Stomach (tissue), 8 donors: ENCODE measurements at regions not wholly inside any gene's neighbourhood (a gene's known extent, or its start where the extent isn't known, plus 50 kb on each side); places are given as distances from the start of the nearest gene placed in this dataset.

Experiments used
- DNase-seq, 2 donors: peaks; one replicate each; pipeline versions ENCODE4 v3.0.0 to v3.0.0-alpha.2; 2013 to 2019
- H3K27ac ChIP-seq, 5 donors: fragments of 200-600 bp in 4 of 5; sonication (generic) in 4 of 5; one replicate each; pipeline ENCODE4 v1.5.1; 2013 to 2019; ENCODE audit warnings: mild to moderate bottlenecking in 1 of 5, moderate library complexity in 1 of 5
- H3K27me3 ChIP-seq, 3 donors: fragments of 200-600 bp; sonication (generic); one replicate each; pipeline ENCODE4 v1.5.1; 2017 to 2019; ENCODE audit warnings: mixed run types in 1 of 3
- H3K36me3 ChIP-seq, 4 donors: fragments of 200-600 bp; sonication (generic); 1 replicate in 3 of 4; 2 replicates in 1 of 4; pipeline ENCODE4 v1.5.1; 2016 to 2019
- H3K4me1 ChIP-seq, 4 donors: fragments of 200-600 bp; sonication (generic); one replicate each; pipeline ENCODE4 v1.5.1; 2016 to 2019
- H3K4me3 ChIP-seq, 4 donors: fragments of 200-600 bp; sonication (generic) in 3 of 4; one replicate each; pipeline ENCODE4 v1.5.1; 2016 to 2019; ENCODE audit warnings: mild to moderate bottlenecking in 1 of 4
- H3K9me3 ChIP-seq, 4 donors: fragments of 200-600 bp; sonication (generic); one replicate each; pipeline ENCODE4 v1.5.1; 2016 to 2019
- EP300 ChIP-seq: sonication (generic); formaldehyde crosslinking; IDR thresholded peaks from one replicate; pipeline ENCODE4 v1.6.1; 2017; ENCODE audit warnings: antibody characterized with exemption
- POLR2A ChIP-seq, 4 donors: fragments of 450-650 bp; IDR thresholded peaks; one replicate each; pipeline ENCODE4 v1.6.1; 2016; ENCODE audit warnings: antibody characterized with exemption in 4 of 4, control low read depth in 2 of 4, mild to moderate bottlenecking in 1 of 4, moderate library complexity in 1 of 4
- POLR2AphosphoS5 ChIP-seq, 3 donors: sonication (generic); formaldehyde crosslinking; IDR thresholded peaks; one replicate each; pipeline ENCODE4 v1.6.1; 2016; ENCODE audit warnings: antibody characterized with exemption in 3 of 3
- WGBS, 5 donors: extraction: QIAGEN DNeasy Blood & Tissue Kit in 3 of 5; methylation state at CpG; one replicate each; pipeline versions ENCODE4 v1.1.5 to v1.1.7; 2013 to 2018; 5-methylcytosine and 5-hydroxymethylcytosine counted together
- intact Hi-C: fragments of 100-400 bp; cut with DNase I; formaldehyde crosslinking; loops from one replicate; pipeline ENCODE4 v1.15.1; 2023; ENCODE audit warnings: low total_unique reads
- TF ChIP-seq, protein P1 (sequence below), 7 experiments: fragments of 450-650 bp in 4 of 7; fragments of 200-600 bp in 3 of 7; sonication (generic) in 3 of 7; IDR thresholded peaks; one replicate each; pipeline ENCODE4 v1.5.1; 2016 to 2019; ENCODE audit warnings: antibody characterized with exemption in 7 of 7, control low read depth in 2 of 7, mild to moderate bottlenecking in 1 of 7
- donor health status: healthy with polysubstance abuse.
- donor health status: Bipolar disorder and iron deficiency.
- donor health status: healthy.

GRCh38 chr2:235270956-235271355 is 222.9 kb upstream of the AGAP1 start:
- no peaks in the 10 kb centered on the region for H3K36me3 ChIP-seq
- TF ChIP-seq POLR2AphosphoS5 (IDR thresholded peaks at IDR 0.05) = no peak
- TF ChIP-seq POLR2A (IDR thresholded peaks at IDR 0.05) = no peak
- TF ChIP-seq, protein P1, sequence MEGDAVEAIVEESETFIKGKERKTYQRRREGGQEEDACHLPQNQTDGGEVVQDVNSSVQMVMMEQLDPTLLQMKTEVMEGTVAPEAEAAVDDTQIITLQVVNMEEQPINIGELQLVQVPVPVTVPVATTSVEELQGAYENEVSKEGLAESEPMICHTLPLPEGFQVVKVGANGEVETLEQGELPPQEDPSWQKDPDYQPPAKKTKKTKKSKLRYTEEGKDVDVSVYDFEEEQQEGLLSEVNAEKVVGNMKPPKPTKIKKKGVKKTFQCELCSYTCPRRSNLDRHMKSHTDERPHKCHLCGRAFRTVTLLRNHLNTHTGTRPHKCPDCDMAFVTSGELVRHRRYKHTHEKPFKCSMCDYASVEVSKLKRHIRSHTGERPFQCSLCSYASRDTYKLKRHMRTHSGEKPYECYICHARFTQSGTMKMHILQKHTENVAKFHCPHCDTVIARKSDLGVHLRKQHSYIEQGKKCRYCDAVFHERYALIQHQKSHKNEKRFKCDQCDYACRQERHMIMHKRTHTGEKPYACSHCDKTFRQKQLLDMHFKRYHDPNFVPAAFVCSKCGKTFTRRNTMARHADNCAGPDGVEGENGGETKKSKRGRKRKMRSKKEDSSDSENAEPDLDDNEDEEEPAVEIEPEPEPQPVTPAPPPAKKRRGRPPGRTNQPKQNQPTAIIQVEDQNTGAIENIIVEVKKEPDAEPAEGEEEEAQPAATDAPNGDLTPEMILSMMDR (IDR thresholded peaks at IDR 0.05) = no peak
- no peak for TF ChIP-seq EP300
- H3K4me1 ChIP-seq = no peaks in the 10 kb centered on the region
- intact Hi-C loops = no loop called here
- H3K27me3 ChIP-seq = peaks cover 0 to 14% (median 0%) of the 10 kb centered on the region in 3 donors
- no peak overlapping the region for H3K27ac ChIP-seq
- no peak for DNase-seq
- H3K4me3 ChIP-seq = no peak overlapping the region
- no peaks in the 10 kb centered on the region for H3K9me3 ChIP-seq
- WGBS, 5 donors = 55 to 85% (median 77%) methylated on average over 4 of the region's 4 CpGs

DNA sequence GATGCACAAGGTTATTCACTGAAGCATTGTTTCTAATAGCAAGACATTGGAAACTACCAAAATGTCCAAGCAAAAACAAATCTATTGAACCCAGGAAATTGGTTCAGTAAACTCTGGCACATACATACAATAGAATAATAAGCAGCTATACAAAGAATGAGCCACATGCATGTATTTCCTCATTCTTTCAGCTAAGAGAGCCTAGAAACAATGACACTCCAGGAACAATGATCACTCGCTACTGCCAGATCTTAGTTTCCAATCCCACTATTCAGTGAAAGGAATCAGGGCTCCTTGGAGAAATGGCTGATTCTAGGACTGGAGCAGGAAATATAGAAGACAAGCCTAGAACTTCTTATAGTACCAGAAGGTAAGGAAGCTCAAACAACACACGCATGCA is 221.9 kb upstream of the AGAP1 start:
- H3K27ac ChIP-seq = no peak overlapping the region
- WGBS, 5 donors = 69 to 83% (median 72%) methylated on average over 2 of the region's 2 CpGs
- H3K9me3 ChIP-seq = no peaks in the 10 kb centered on the region
- TF ChIP-seq POLR2A (IDR thresholded peaks at IDR 0.05) (no peak), EP300 (no peak), POLR2AphosphoS5 (IDR thresholded peaks at IDR 0.05) (no peak)
- TF ChIP-seq, protein P1 (IDR thresholded peaks at IDR 0.05) = no peak
- H3K36me3 ChIP-seq = no peaks in the 10 kb centered on the region
- intact Hi-C loops = no loop called here
- H3K4me1 ChIP-seq = no peaks in the 10 kb centered on the region
- DNase-seq = no peak
- H3K4me3 ChIP-seq = no peak overlapping the region
- H3K27me3 ChIP-seq = peaks cover 0 to 8% (median 0%) of the 10 kb centered on the region in 3 donors

DNA sequence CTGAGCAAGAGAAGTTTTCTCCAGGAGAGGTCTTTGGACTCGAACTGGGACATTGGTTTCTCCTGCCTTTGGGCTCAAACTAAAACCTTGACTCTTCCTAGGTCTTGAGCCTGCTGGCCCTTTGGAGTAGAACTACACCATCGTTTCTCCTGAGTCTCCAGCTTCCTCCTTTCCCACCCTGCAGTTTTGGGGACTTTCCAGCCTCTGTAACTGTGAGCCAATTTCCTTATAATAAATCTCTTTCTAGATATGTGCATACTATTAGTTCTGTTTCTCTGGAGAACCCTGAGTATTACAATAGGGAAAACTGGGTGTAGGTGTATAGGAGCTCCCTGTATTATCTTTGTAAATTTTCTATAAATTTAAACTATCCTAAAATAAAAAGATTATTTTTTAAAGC is 219.8 kb upstream of the AGAP1 start:
- H3K27ac ChIP-seq = no peak overlapping the region
- intact Hi-C loops = no loop called here
- H3K9me3 ChIP-seq = no peaks in the 10 kb centered on the region
- H3K36me3 ChIP-seq = no peaks in the 10 kb centered on the region
- TF ChIP-seq POLR2A (IDR thresholded peaks at IDR 0.05) = no peak
- no peak for TF ChIP-seq POLR2AphosphoS5 (IDR thresholded peaks at IDR 0.05)
- TF ChIP-seq, protein P1 (IDR thresholded peaks at IDR 0.05) = no peak
- no peak for TF ChIP-seq EP300
- DNase-seq = no peak
- no peak overlapping the region for H3K4me3 ChIP-seq
- H3K27me3 ChIP-seq = peaks cover 0 to 8% (median 0%) of the 10 kb centered on the region in 3 donors
- no peaks in the 10 kb centered on the region for H3K4me1 ChIP-seq
- WGBS, 5 donors = 40 to 46% (median 42%) methylated on average over 2 of the region's 2 CpGs

- Histone ChIP-seq H3K27me3 (peaks cover 0 to 4% (median 0%) of the 10 kb centered on the region in 3 donors), H3K4me1 (no peaks in the 10 kb centered on the region), H3K9me3 (no peaks in the 10 kb centered on the region), H3K27ac (no peak overlapping the region), H3K4me3 (no peak overlapping the region), H3K36me3 (no peaks in the 10 kb centered on the region)
- intact Hi-C loops = no loop called here
- WGBS, 5 donors = 91 to 96% (median 95%) methylated on average over 3 of the region's 3 CpGs
- TF ChIP-seq EP300 = no peak
- TF ChIP-seq, protein P1 (IDR thresholded peaks at IDR 0.05) = no peak
- TF ChIP-seq POLR2AphosphoS5 (IDR thresholded peaks at IDR 0.05) = no peak
- no peak for TF ChIP-seq POLR2A (IDR thresholded peaks at IDR 0.05)
- DNase-seq = no peak
Measured at GRCh38 chr2:235277485-235277884, 216.4 kb upstream of the AGAP1 start.
